Muscle layer of colon (tissue), 2 donors: ENCODE measurements at regions not wholly inside any gene's neighbourhood (a gene's known extent, or its start where the extent isn't known, plus 50 kb on each side); places are given as distances from the start of the nearest gene placed in this dataset.

Experiments used
- H3K27ac ChIP-seq: one replicate; pipeline ENCODE4 v1.7.0; 2013; ENCODE audit warnings: low read depth, mild to moderate bottlenecking, low read length, moderate library complexity
- H3K27me3 ChIP-seq, 2 donors: one replicate each; pipeline ENCODE4 v1.7.0; 2013; ENCODE audit warnings: low read length in 2 of 2, mild to moderate bottlenecking in 2 of 2; ENCODE audit not compliant: insufficient read depth in 2 of 2, control insufficient read depth in 1 of 2
- H3K36me3 ChIP-seq: one replicate; pipeline ENCODE4 v1.7.0; 2013; ENCODE audit warnings: mild to moderate bottlenecking, low read length; ENCODE audit not compliant: insufficient read depth
- H3K4me1 ChIP-seq: one replicate; pipeline ENCODE4 v1.7.0; 2013; ENCODE audit warnings: mild to moderate bottlenecking, low read length; ENCODE audit not compliant: insufficient read depth
- H3K4me3 ChIP-seq, 2 donors: one replicate each; pipeline ENCODE4 v1.7.0; 2013; ENCODE audit warnings: low read length in 2 of 2, low read depth in 1 of 2, mild to moderate bottlenecking in 1 of 2, moderate library complexity in 1 of 2
- H3K9ac ChIP-seq: one replicate; pipeline ENCODE4 v1.7.0; 2013; ENCODE audit warnings: low read length
- H3K9me3 ChIP-seq: one replicate; pipeline ENCODE4 v1.7.0; 2013; ENCODE audit warnings: mild to moderate bottlenecking, low read length
- donor health status: abdominal sarcoma.
- donor health status: Adenocarcinoma of cecum.

DNA sequence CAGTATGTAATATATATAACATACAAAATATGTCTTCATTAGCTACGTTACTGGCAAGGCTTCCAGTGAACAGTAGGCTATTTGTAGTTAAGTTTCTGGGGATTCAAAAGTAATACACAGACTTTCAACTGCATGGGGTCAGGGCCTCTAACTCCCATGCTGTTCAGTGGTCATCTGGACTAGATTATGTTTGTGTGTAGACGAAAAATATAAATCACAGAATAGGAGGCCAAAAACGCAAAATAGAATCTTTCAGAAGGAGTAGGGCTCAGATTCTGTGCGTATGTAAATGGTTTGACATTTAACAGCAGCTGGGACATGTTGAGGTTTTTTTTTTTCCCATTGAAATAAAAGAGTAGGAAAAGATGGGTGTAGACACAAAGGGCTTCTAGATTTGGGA lies 1048.7 kb upstream of the WWC1 start:
- no peaks in the 10 kb centered on the region for H3K9me3 ChIP-seq
- no peak overlapping the region for H3K9ac ChIP-seq
- H3K36me3 ChIP-seq, result no peaks in the 10 kb centered on the region
- no peaks in the 10 kb centered on the region for H3K27me3 ChIP-seq
- H3K4me1 ChIP-seq, result no peaks in the 10 kb centered on the region
- H3K27ac ChIP-seq, result no peak overlapping the region
- H3K4me3 ChIP-seq, result no peak overlapping the region

- H3K9ac ChIP-seq, result no peak overlapping the region
- H3K9me3 ChIP-seq, result no peaks in the 10 kb centered on the region
- no peak overlapping the region for H3K4me3 ChIP-seq
- no peaks in the 10 kb centered on the region for H3K27me3 ChIP-seq
- H3K36me3 ChIP-seq, result no peaks in the 10 kb centered on the region
- no peak overlapping the region for H3K27ac ChIP-seq
- H3K4me1 ChIP-seq, result no peaks in the 10 kb centered on the region
Measured at GRCh38 chr5:167243463-167243862, 1048.0 kb upstream of the WWC1 start.

DNA sequence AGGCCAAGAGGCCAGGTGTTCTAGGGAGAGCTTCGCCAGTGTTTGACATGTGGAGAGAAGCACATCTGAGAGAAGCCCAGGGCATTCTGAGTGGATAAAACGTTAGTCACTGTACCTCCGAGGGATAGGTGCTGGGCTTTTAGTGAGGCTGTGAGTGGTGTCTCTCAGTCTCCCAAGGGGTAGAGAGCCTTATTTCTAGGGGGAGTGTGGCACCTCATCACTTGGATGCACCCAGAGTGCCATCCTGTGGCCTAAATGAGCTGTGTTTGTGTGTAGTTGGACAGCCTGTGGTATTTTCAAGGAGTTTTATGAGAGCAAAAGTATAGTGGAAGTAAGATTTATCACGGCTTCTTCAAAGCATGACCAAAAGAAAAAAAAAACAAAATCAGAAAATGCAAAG lies 1046.9 kb upstream of the WWC1 start:
- H3K4me1 ChIP-seq, result no peaks in the 10 kb centered on the region
- no peaks in the 10 kb centered on the region for H3K36me3 ChIP-seq
- H3K9me3 ChIP-seq, result no peaks in the 10 kb centered on the region
- H3K27me3 ChIP-seq, result no peaks in the 10 kb centered on the region
- no peak overlapping the region for H3K27ac ChIP-seq
- no peak overlapping the region for H3K9ac ChIP-seq
- no peak overlapping the region for H3K4me3 ChIP-seq

GRCh38 chr5:167245868-167246267 lies 1045.6 kb upstream of the WWC1 start:
- Histone ChIP-seq H3K4me1 (no peaks in the 10 kb centered on the region), H3K36me3 (no peaks in the 10 kb centered on the region), H3K27me3 (no peaks in the 10 kb centered on the region), H3K4me3 (no peak overlapping the region), H3K9ac (no peak overlapping the region), H3K27ac (no peak overlapping the region), H3K9me3 (no peaks in the 10 kb centered on the region)

GRCh38 chr5:167247816-167248215 lies 1043.6 kb upstream of the WWC1 start:
- H3K9me3 ChIP-seq, result no peaks in the 10 kb centered on the region
- no peak overlapping the region for H3K9ac ChIP-seq
- no peaks in the 10 kb centered on the region for H3K4me1 ChIP-seq
- H3K27ac ChIP-seq, result no peak overlapping the region
- H3K27me3 ChIP-seq, result no peaks in the 10 kb centered on the region
- H3K36me3 ChIP-seq, result no peaks in the 10 kb centered on the region
- no peak overlapping the region for H3K4me3 ChIP-seq

DNA sequence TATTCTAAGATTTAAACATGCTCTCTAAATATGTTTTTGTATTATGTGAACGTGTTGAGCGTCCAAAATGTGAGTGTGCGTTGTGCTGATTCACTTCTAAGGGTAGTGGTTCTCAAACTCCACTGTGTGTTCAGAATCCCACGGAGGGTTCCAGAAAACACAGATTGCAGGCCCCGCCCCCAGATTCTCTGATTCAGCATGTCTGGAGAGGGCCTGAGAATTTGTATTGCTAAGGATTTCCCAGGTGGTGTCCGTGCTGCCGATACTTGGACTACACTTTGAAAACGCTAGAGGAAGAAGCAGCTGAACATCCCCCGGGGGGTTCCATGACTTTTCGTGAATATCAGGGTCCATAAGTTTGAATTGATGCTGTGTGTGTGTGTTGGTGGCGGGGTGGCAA lies 1043.2 kb upstream of the WWC1 start:
- H3K27ac ChIP-seq, result no peak overlapping the region
- no peaks in the 10 kb centered on the region for H3K27me3 ChIP-seq

GRCh38 chr5:167250996-167251395 lies 1040.4 kb upstream of the WWC1 start:
- no peak overlapping the region for H3K27ac ChIP-seq
- H3K4me1 ChIP-seq, result no peaks in the 10 kb centered on the region
- H3K9me3 ChIP-seq, result no peaks in the 10 kb centered on the region
- no peak overlapping the region for H3K4me3 ChIP-seq
- no peak overlapping the region for H3K9ac ChIP-seq
- no peaks in the 10 kb centered on the region for H3K36me3 ChIP-seq
- no peaks in the 10 kb centered on the region for H3K27me3 ChIP-seq

More for the DNA sequence above, 1043.2 kb upstream of the WWC1 start:
- Histone ChIP-seq H3K4me1 (no peaks in the 10 kb centered on the region), H3K9me3 (no peaks in the 10 kb centered on the region), H3K9ac (no peak overlapping the region), H3K36me3 (no peaks in the 10 kb centered on the region), H3K4me3 (no peak overlapping the region)

GRCh38 chr5:167254132-167254531 lies 1037.3 kb upstream of the WWC1 start:
- H3K9ac ChIP-seq, result no peak overlapping the region
- no peaks in the 10 kb centered on the region for H3K36me3 ChIP-seq
- H3K27ac ChIP-seq, result no peak overlapping the region
- H3K9me3 ChIP-seq, result no peaks in the 10 kb centered on the region
- no peaks in the 10 kb centered on the region for H3K4me1 ChIP-seq
- no peak overlapping the region for H3K4me3 ChIP-seq
- H3K27me3 ChIP-seq, result no peaks in the 10 kb centered on the region

- Histone ChIP-seq H3K9me3 (no peaks in the 10 kb centered on the region), H3K36me3 (no peaks in the 10 kb centered on the region), H3K27me3 (no peaks in the 10 kb centered on the region), H3K4me1 (no peaks in the 10 kb centered on the region), H3K27ac (no peak overlapping the region), H3K9ac (no peak overlapping the region), H3K4me3 (no peak overlapping the region)
Measured at GRCh38 chr5:167255926-167256325, 1035.5 kb upstream of the WWC1 start.

GRCh38 chr5:167259806-167260205 lies 1031.6 kb upstream of the WWC1 start:
- Histone ChIP-seq H3K4me3 (no peak overlapping the region), H3K27ac (no peak overlapping the region), H3K9ac (no peak overlapping the region), H3K4me1 (no peaks in the 10 kb centered on the region), H3K27me3 (no peaks in the 10 kb centered on the region), H3K9me3 (no peaks in the 10 kb centered on the region), H3K36me3 (no peaks in the 10 kb centered on the region)

- Histone ChIP-seq H3K4me3 (no peak overlapping the region), H3K27ac (no peak overlapping the region), H3K36me3 (no peaks in the 10 kb centered on the region), H3K9ac (no peak overlapping the region), H3K4me1 (no peaks in the 10 kb centered on the region), H3K9me3 (no peaks in the 10 kb centered on the region), H3K27me3 (no peaks in the 10 kb centered on the region)
Measured at GRCh38 chr5:167261309-167262100, 1029.9 kb upstream of the WWC1 start.

DNA sequence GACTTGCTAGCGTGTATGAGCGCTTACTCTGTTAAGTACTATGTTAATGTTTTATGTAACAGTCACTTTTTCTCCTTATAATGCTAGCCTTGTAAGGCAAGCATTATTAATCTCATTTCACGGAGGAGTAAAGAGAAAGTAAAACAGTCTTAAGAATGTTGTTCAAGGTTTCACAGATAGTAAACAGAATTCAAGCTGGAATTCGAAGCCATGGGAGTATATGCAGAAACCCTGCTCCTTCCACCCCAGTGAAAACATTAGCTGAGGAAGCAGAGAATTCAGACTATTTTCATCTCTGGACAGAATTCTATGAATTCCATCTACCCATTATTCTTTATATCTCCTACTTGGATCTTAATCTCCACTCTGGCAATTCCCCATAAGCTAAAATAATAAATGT lies 1028.3 kb upstream of the WWC1 start:
- Histone ChIP-seq H3K9ac (no peak overlapping the region), H3K4me3 (no peak overlapping the region), H3K36me3 (no peaks in the 10 kb centered on the region), H3K9me3 (no peaks in the 10 kb centered on the region), H3K4me1 (no peaks in the 10 kb centered on the region), H3K27me3 (no peaks in the 10 kb centered on the region), H3K27ac (no peak overlapping the region)
